Erythroblast (primary cell): ENCODE measurements at regions not wholly inside any gene's neighbourhood (a gene's known extent, or its start where the extent isn't known, plus 50 kb on each side); places are given as distances from the start of the nearest gene placed in this dataset.
"Not testable (repeated sequence)": the region's sequence is repeated elsewhere in the genome, so short reads cannot be mapped to it uniquely, and the experiment has no call there.

Source experiments
- GATA1 ChIP-seq: IDR thresholded peaks from 2 replicates; pipeline ENCODE4 v1.6.1; 2011; ENCODE audit warnings: low read depth, mild to moderate bottlenecking, control low read depth, low read length, moderate library complexity
- POLR2A ChIP-seq: IDR thresholded peaks from 2 replicates; pipeline ENCODE4 v1.6.1; 2011; ENCODE audit warnings: mild to moderate bottlenecking, low read length

DNA sequence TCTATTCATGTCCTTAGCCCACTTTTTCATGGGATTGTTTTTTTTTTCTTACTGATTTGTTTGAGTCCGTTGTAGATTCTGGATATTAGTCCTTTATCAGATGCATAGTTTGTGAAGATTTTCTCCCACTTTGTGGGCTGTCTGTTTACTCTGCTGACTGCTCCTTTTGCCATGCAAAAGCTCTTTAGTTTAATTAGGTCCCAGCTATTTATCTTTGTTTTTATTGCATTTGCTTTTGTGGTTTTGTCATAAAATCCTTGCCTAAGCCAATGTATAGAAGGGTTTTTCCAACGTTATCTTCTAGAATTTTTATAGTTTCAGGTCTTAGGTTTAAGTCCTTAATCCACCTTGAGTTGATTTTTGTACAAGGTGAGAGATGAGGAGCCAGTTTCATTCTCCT, 358.9 kb downstream of the ADAMTS20 start:
- not testable (repeated sequence) for TF ChIP-seq POLR2A, GATA1
